ENCODE measurements at regions not wholly inside any gene's neighbourhood (a gene's known extent, or its start where the extent isn't known, plus 50 kb on each side); places are given as distances from the start of the nearest gene placed in this dataset.

DNA sequence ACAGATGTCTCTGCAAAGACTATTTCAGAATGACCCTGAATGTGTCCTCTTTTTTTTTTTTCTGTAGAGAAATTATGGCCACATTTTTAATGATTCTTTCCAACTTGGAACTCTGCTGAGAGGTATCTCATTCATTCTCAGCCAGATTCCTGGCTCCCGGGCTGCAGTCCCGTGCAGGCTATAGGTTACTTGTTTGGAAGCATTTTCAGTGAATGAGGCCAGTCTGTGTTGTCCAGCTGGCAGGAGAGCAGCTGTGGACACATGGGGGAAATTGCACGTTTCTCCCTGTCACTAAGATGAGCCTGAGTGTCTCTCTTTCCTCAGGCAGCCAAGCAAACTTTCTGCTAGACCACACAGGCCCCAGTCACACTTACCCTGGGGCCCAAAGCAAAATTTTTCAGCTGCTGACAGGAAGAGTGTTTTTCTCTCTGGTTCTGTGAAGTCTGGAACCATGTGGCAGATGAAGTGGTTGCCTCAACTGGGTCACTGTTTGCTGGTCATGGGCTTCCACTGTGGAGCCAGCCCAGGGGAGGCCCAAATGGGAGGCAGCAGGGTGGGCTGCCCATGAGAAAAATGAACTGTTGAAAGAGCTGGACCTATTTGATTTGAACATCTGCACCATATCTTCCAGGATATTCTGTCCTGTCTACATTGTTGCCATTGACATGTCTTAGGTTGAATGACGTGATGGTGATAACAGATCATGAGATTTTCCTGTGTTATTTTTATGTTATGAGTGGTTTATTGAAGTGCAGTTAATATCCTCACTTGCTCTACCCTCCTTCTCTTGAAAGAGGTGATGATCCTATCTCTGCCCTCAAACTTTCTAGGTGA is 431.2 kb downstream of the LPIN1 start:
- DNase-seq: no peak

DNA sequence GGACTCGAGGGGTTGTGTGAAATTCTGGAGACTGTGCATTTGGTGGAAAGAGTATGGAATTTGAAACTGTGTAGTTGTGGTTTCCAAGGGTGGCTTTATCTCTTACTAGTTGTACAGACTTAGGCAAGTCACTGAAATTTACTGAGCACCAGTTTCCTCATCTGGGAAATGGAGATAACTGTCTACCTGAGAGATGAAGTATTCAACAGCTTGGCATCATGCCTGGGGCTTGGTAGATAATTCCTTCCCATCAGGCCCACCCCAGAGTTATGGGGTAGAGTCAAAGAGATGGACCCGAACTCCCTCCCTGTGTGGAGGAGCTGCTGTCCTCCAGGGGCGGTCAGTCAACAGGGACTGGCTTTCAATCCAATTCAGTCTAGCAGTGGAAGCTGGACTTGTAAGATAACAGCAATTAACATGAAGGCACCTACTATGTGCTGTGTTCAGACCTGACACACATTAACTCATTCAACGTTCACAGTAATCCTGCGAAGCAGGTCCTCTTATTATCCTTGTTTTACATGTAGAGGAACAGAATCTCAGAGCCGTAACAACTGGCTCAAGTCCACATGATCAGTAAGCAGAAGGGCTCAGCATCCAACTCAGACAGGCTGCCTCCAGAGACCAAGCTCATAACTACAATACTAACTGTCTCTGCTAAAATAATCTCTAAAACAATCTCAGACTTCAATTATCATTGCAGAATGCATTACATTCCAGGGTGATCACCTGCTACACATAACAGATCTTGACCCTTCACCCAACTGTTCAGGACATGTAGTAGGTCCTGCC is 432.1 kb downstream of the LPIN1 start:
- no peak for DNase-seq

GRCh38 chr2:12180031-12180430 is 433.6 kb downstream of the LPIN1 start:
- DNase-seq: no peak

DNA sequence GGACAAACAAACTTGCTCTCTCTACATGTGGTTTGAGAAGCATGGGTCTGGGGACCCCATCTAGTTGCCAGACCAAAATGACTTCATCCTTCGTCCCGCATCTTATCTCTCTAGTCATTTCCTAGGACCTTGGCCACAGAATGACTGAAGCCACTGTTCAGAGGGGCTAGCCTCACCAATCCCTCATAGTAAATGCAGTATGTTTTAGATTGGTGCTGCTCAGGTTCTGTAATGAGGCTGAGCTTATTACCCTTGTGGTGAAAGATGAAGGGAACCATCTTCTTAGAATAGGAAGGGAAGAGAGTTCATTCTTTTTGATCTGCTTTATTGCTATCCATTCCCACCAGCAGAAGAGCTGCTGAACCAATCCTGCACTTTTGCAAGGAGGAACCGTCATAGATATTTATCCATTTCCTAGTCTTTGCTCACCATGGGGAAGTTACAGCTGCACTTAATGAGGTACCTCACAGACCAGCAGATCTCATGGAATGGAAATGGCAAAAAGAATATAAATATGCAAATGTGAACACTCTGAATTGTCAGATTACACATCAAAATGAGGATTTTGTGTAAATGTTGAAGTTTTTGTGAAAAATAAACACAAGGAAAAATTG is 436.7 kb downstream of the LPIN1 start:
- DNase-seq: no peak

GRCh38 chr2:12192762-12193161 is 446.3 kb downstream of the LPIN1 start:
- DNase-seq: no peak

DNA sequence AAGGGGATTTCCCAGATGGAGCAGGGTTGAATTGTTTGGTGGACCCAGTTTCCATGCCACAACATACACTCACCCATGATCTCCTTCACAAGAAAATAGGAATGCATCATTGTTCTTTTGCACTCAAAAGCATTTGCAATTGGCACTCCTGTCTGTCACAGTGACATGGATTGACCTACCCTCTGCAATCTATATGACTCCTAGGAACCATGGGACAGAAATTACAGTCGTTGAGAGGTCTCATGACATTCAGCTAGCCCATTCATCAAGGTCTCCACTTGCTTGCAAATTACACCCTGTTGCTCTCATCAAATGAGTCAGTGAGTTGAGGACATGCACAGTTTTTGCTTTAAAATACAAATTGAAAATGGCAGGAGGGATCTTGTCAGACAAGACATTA is 448.5 kb downstream of the LPIN1 start:
- DNase-seq: no peak

GRCh38 chr2:12196495-12196894 is 450.1 kb downstream of the LPIN1 start:
- DNase-seq: no peak

- no peak for DNase-seq
These were observed 450.7 kb downstream of the LPIN1 start for GRCh38 chr2:12197133-12197532.

- no peak for DNase-seq
These were observed 453.2 kb downstream of the LPIN1 start for GRCh38 chr2:12199491-12200211.

- DNase-seq: no peak
These were observed 454.9 kb downstream of the LPIN1 start for GRCh38 chr2:12201369-12201768.

DNA sequence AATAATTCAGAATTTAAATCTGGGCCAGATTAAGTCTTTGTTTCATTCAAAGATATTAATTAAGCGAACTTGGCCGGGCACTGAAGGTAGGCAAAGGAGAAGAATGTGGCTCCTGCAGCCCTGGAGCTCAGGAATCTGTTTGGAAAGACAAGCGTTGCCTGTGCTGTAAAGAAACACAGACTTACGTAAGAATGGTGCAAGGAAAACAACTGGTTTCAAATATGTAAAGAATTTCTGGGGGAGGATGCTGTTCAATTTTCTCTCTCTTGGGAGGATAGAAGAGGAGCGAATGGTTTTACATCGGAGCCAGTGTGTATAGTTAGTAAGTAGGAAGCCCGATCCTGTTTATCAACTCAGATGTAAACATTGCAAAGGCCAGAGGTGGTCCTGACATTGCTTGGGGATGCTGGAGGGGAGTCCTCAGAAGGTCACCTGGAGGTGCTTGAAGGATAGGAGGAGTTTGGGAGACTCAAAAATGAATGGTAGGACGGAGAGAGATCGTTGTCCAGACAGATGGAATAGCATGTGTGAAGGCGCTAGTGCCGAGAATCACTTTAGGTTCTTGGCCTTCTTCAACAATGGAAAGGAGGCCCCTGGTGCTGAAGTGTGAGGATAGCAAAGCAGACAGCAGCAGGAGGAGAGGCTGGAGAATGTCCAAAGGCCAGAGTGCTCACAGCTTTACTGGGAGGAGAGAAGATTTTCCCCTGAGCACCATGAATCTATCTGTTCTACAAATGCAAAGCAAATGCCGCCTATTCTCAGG is 456.1 kb downstream of the LPIN1 start:
- DNase-seq: no peak

DNA sequence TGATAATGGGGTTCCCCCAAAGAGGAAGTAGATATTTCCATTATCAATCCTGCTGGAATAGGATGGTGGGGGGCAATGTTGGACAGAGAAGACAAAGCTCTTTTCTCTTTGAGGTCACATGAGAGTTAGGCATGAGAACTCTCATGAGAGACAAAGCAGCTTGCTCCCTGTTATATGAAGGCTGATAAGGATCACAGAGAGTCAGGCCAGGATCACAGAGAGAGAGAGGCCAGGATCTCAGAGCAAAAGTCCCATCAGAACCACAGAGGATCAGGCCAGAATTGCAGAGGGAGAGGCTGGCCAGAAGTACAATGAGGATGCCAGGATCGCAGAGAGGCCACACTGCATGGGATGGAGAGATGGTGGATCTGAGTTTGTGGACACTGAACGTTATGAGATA is 457.1 kb downstream of the LPIN1 start:
- no peak for DNase-seq

GRCh38 chr2:12205086-12205485 is 458.7 kb downstream of the LPIN1 start:
- DNase-seq: no peak

- DNase-seq: no peak
These were observed 461.1 kb downstream of the LPIN1 start for GRCh38 chr2:12207491-12207890.

DNA sequence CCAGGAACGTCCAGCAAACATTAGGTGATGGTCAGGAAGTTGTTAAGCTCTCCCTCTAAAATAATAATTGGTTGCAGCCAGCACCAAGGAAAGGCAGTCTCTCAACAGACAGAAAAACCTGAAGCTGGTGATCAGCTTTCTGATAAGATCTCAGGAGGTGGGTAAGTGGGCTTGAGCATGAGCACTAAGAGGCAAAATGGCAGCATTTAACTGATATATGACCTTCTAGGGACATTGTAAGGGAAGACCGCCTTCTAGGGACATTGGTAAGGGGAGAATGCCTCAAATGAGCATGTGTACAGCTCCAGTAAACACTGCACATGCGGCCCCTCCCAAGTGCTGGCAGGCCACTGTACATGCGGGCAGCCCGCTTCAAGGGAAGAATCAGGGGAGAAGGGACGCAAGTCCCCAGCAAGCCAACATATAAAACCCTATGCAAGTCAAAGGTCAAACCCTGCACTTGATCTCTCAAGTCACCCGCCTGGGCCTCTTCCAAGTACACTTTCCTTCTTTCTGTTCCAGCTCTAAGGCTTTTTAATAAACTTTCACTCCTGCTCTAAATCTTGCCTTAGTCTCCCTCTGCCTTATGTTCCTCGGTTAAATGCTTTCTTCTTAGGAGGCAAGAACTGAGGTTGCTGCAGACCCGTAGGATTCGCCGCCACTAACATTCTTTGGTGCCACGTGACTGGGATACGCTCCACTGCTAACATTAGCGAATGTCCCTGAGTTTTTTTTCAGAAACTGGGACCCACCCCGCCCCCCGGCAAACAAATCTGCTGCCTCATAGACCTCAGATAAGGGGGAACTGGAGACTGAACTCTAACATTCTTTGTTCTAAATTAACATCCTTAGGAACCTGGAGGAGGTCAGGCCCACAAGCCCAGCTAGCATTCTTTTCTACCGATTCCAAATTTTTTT is 463.8 kb downstream of the LPIN1 start:
- no peak for DNase-seq

DNA sequence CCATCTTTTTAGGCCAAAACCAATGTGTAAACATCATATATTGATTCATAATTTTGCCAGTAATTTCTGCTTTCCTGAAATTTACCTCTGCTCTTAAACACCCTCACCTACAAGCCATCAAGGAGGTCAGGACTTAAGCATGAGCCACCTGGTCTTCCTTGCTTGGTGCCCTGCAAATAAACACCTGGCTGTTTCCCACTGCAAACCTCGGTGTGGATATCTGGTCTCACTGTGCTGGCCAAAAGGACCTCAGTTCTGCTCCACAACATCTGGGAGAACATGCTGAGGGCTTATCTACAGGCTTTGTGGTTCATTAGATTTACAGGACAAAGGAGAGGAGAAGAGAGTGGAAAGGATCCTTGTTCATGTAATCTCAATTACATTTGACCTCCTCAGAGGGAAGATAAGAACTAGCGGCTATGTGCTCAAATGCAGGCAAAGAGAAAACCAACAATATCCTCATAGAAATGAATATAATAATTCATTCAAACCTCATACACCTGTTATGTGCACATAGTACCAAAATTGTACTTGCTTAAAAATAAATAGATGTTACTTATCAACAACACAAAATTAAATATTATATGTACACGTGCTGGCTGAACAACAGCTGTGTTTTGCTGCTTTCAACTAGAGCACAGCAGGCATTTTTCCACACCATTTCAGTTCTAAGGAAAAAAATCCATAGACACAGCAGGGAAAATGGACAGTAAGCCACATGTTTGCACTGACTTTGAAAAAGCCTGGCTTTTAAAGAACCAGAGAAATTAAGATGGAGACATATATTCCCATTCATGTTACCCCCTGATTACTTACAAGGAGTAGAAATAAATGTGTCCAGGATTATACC is 465.1 kb downstream of the LPIN1 start:
- DNase-seq: peak; percentile 38

- no peak for DNase-seq
These were observed 466.6 kb downstream of the LPIN1 start for GRCh38 chr2:12212841-12213597.

DNA sequence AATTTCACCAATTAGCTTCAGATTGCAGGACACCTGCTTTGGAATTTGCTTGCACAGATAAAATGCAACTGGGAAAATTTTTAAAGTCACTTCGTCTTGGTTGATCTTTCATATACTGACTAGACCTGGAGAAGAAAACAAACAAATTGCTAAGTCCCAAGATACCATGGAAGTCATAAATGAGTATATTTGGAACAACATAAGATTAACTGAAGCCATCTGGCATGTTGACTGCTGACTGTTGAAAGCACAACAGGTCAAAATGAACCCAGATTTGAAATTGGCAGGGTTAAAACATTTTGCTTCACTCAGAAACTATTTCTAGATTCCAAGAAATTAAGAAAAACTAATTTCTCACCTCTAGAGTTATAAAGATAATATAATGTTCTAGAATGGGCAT is 470.7 kb downstream of the LPIN1 start:
- DNase-seq: no peak

GRCh38 chr2:12219761-12220160 is 473.3 kb downstream of the LPIN1 start:
- no peak for DNase-seq
